ENCODE measurements at regions not wholly inside any gene's neighbourhood (a gene's known extent, or its start where the extent isn't known, plus 50 kb on each side); places are given as distances from the start of the nearest gene placed in this dataset.

- TF ChIP-seq EGR1 (IDR thresholded peaks at IDR 0.05; ENCODE audit: borderline replicate concordance, low read depth, low read length) (no peak), GTF2F1 (IDR thresholded peaks at IDR 0.05; ENCODE audit: borderline replicate concordance, low read depth, low read length) (no peak), SAP30 (IDR thresholded peaks at IDR 0.05; ENCODE audit: insufficient read depth, insufficient replicate concordance, low read length) (no peak), JUN (IDR thresholded peaks at IDR 0.05; ENCODE audit: low read depth, low read length) (no peak), CHD2 (IDR thresholded peaks at IDR 0.05; ENCODE audit: low read length) (no peak)
- TF ChIP-seq, protein P1, sequence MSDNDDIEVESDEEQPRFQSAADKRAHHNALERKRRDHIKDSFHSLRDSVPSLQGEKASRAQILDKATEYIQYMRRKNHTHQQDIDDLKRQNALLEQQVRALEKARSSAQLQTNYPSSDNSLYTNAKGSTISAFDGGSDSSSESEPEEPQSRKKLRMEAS (IDR thresholded peaks at IDR 0.05): no peak
Observed at GRCh38 chr18:6593142-6593885, 136.2 kb upstream of the ARHGAP28 start (continued).
